GM10266 (cell line): ENCODE measurements at regions not wholly inside any gene's neighbourhood (a gene's known extent, or its start where the extent isn't known, plus 50 kb on each side); places are given as distances from the start of the nearest gene placed in this dataset.

Experiments used
- DNase-seq: peaks from one replicate; pipeline ENCODE4 v3.0.0; 2012; ENCODE audit errors: extremely low spot score
- CTCF ChIP-seq: IDR thresholded peaks from 2 replicates; pipeline ENCODE4 v1.5.1; 2012; ENCODE audit warnings: mild to moderate bottlenecking, low read depth; ENCODE audit not compliant: control insufficient read depth, insufficient read depth; ENCODE audit errors: missing control alignments

- TF ChIP-seq CTCF = no peak
- DNase-seq = no peak
Measured at GRCh38 chr13:54287062-54287764, 1258.6 kb downstream of the OLFM4 start.

- TF ChIP-seq CTCF = no peak
- no peak for DNase-seq
Measured at GRCh38 chr13:54301085-54301484, 1272.5 kb downstream of the OLFM4 start.

- no peak for DNase-seq
Measured at GRCh38 chr13:54305377-54305776, 1276.8 kb downstream of the OLFM4 start.

GRCh38 chr13:54312885-54313284, 1284.3 kb downstream of the OLFM4 start:
- no peak for TF ChIP-seq CTCF
- DNase-seq = no peak

More at GRCh38 chr13:54305377-54305776, 1276.8 kb downstream of the OLFM4 start:
- no peak for TF ChIP-seq CTCF

- DNase-seq = no peak
- TF ChIP-seq CTCF = no peak
Measured at GRCh38 chr13:54317722-54318121, 1289.1 kb downstream of the OLFM4 start.

GRCh38 chr13:54337540-54337939, 1308.9 kb downstream of the OLFM4 start:
- DNase-seq = no peak
- no peak for TF ChIP-seq CTCF

- no peak for TF ChIP-seq CTCF
Measured at GRCh38 chr13:54347531-54347930, 1318.9 kb downstream of the OLFM4 start.

More at GRCh38 chr13:54347531-54347930, 1318.9 kb downstream of the OLFM4 start:
- no peak for DNase-seq
